CD4-positive, alpha-beta T cell treated with Interleukin-4 for 4 hours (primary cell): ENCODE measurements at regions not wholly inside any gene's neighbourhood (a gene's known extent, or its start where the extent isn't known, plus 50 kb on each side); places are given as distances from the start of the nearest gene placed in this dataset.
A peak's percentile ranks its signal among the peaks of the same experiment; 100 is the strongest.

Experiments
- DNase-seq: peaks from one replicate; pipeline ENCODE4 v3.0.0-alpha.2; 2020

DNA sequence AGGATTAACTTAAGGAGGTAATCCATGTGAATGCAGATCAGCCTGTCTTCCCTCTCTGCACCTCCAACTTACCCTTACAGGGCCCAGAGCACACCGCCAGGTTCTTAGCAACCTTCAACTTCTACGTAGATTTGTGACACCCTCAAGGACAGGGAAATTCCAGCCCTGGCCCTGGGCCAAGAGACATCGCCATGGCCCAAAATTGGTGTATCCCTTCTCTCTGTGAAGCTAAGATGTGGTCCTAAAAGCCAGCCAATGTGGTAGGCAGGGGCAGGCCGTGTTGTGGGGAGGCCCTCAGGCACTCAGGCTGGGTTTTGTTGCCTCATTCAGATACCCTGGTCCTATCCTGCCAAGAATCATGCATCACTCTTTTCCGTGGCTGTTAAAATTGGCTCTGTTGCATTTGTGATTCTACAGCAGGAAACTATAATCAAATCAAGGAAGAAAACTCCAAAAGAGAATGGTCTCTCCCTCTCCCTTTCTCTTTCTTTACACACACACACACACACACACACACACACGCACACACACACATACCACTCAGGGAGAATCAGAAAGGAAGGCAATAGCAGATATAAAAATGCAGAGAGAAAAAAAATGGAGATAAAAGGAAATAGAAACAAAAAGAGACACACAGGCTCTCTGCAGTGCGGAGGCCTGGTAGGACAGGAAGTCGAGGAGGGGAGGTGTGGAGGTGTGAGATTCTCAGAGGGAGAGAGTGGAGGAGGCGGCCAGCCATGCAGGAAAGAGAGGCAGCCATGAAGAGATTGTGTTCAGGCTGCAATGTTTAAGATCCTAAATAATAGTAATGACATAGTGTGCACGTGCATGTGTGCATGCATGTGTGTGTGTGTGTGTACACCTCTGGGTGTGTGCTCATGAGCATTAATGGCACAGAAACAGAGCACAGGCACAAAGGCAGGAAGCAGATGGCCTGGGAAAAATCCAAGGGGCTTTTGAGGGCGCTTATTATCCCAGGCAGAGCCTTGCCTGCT lies 201.8 kb upstream of the LRFN2 start:
- DNase-seq = peak; percentile 18

DNA sequence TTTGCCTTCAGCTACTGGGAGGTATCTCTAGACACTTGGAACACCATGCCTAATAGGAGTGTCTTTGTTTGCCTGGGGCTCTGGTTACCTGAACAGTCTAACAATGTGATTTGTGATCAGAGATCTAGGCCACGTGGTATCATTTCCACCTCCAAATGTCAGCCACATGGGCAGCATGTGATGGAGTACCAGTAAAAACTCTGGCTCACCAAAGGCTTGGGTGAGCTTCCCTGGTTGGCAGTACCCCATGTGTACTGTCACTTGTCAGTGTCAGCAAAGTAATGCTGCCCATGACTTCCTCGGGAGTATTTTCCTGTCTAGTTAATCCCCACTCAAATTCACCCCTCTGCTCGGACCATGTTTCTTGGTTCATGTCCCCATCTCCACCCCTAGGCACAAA lies 195.2 kb upstream of the LRFN2 start:
- no peak for DNase-seq

DNA sequence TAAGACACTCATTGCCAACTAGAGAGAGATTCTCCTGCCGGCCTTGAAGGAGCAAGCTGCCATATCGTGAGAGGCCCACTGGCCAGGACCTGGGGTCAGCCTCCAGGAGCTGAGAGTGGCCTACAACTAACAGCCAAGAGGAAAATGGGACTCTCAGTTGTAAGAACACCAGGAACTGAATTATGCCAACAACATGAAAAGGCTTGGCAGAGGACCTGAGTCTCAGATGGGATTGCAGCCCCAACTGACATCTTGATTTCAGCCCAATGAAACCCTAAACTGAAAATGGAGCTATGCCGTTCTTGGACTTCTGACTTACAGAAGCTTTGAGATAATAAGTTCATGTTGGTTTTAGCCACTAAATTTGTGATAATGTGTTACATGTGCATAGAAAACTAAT lies 193.5 kb upstream of the LRFN2 start:
- DNase-seq = no peak

DNA sequence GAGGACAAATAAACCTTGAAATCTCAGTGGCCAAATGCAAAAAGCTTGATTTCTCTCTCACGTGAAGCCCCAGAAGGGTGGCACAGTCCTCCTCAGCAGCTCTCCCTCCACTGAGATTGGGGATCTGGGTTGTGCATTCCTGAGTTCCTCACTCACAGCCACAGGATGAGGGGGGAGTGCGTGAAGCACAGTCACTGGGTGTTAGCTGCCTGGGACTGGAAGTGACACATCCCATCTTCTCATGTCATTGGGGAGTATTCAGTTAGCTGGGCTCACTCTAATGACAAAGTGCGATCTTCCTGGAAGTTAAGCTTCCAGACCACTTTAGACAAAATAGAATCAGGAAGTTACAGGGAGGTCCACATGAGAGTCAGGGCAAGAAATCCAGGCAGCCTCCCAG lies 192.2 kb upstream of the LRFN2 start:
- no peak for DNase-seq

DNA sequence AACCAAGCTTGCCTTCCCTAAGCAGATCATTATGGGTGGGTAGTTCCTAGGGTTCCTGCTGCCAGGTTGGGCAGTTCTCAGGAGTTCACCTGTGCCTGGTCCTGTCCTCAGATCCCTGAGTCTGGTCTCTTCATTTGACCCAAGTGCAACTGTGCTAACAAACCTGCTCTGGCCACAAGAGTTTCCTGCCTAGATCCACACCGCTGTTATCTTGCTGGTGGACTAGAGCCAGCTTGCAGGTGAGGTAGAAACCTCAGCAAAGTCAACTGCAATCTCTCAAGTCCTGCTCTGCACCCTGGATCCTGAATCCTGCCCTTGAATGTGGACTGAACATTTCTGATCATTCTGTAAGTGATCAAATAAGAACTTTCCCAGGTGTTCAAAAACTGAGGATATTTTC lies 191.8 kb upstream of the LRFN2 start:
- DNase-seq = no peak

DNA sequence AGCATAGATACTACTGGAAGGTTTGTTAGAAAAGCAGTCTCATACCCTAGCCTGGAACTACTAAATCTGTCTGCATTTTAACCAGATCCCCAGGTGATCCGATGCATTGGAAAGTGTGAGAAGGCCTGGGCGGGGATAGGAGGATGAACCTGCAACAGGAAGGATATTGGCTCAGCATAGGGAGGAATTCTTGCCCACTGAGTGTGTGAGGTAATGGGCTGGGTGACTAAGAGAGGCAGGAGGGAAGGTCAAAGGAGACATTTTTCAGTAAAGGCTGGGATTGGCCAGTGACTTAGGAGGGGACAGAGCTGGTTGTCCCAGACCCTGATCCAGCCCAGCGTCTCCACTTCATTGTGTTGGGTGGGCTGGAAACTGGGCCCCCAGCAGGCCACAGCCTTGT lies 191.0 kb upstream of the LRFN2 start:
- no peak for DNase-seq

DNA sequence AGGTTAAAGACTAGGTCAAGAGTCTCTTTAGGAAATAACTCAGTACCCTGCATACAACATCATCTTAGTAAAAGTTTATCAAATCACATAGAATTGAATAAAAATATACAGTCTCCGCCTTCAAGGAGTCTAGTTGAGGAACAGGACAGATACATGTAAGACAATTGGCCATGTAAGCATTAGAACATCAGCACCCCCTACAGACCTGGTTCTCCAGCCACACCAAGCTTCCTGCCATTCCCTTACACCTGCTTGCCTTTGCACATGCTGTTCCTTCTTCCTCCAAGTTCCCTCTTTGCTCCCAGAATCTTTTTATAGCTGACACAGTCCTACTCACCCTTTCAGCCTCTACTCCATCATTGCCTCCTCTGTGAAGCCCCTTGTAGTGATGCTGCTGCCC lies 187.8 kb upstream of the LRFN2 start:
- no peak for DNase-seq

DNA sequence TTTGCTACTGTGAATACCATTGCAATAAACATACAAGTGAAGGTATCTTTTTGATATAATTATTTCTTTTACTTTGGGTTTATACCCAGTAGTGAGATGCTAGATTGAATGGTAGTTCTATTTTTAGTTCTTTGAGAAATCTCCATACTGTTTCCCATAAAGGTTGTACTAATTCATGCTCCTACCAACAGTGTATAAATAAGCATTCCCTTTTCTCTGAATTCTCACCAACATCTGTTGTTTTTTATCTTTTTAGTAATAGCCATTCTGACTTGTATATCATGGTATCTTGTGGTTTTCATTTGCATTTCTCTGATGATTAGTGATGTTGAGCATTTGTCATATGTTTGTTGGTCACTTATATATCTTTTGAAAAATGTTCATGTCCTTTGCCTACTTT lies 183.6 kb upstream of the LRFN2 start:
- no peak for DNase-seq

DNA sequence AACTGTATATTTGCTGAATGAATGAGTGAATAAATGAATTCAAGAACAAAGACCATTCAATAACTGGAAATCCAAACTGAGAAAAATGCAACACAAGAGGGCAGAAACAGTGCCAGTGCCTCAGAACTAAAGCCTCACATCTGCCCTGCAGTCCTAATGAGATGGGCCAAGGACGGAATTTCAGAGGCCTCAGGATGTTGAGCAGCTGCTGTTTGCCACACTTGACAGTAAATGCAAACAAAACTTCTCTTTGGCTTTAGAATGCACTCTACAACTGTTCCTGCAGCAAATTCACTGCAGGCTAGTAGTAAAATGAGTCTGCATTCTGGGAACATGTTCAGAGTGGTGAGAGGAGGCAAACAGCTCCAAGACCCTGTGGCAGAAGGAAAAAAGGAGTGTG lies 177.6 kb upstream of the LRFN2 start:
- no peak for DNase-seq

DNA sequence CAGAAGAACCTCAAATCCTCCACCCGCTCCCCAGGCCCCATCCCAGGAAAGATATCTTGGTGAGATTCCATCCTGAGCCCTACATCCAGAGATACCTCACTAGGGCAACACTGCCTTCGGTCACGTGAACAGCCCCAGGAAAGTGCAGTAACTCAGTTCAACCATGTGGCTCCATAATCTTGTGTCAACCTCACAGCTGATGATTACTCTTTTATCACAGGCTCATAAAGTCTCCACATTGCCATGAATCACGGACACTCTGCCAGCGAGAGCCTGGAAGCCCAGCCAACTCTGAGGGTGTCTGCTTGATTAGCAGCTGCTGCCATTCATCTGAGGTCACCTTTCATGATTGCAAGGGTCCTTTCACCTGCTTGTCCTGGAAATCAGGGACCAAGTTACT lies 175.8 kb upstream of the LRFN2 start:
- DNase-seq = no peak

DNA sequence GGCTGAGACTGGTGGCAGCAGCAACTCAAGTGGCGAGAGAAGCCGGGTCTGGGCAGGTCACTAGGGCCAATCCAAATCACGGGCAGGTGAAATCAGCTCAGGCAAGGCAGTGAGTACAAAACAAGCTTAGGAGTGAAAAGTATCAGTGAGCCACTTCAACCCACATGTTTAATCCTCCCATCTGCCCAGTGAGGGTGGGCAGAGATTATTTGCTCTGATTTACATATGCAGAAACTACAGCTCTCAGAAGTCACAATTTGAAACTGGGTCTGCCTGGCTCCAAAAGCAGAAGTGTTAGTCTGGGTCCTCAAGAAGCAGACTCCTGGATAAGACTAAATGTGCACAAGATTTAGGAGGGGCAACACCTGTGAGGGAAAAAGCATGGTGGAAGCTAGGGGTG lies 173.7 kb upstream of the LRFN2 start:
- DNase-seq = no peak

DNA sequence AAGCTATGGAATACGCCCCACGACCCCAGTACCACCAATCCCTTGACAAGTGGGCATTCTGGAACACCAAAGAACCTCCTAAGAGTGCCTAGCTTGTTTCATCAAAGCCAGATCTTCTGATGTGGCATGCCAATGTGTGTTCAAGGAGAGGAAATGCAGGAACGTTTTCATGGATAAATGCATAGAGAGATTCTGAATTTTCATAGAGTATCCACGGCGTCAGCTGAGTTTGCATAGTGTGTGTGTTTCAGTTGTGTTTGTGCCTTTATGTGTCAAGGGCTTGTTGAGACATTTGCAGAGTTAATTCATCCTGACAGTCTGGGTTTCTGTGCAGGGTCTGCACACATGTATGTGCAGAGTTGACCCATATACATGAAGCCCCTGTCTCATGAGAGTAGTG lies 172.7 kb upstream of the LRFN2 start:
- no peak for DNase-seq

DNA sequence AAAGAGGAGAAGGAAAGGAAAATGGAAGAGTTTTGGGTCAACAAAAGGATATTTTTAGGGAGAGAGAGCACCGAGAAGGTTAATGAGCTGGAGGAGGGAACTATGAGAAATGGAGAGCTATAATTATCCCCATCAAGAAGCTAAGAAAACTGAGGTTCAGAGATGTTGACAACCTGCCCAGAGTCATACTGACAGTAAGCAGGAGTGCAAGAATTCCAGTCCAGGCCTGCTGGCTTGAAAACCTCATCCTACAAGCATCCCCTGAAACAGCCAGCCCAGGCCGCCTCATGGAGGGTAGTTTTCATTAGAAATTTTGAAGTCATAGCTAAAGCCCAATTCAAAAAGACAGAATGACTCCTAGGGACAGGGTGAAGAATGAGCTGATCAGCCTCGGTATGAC lies 172.1 kb upstream of the LRFN2 start:
- no peak for DNase-seq

DNA sequence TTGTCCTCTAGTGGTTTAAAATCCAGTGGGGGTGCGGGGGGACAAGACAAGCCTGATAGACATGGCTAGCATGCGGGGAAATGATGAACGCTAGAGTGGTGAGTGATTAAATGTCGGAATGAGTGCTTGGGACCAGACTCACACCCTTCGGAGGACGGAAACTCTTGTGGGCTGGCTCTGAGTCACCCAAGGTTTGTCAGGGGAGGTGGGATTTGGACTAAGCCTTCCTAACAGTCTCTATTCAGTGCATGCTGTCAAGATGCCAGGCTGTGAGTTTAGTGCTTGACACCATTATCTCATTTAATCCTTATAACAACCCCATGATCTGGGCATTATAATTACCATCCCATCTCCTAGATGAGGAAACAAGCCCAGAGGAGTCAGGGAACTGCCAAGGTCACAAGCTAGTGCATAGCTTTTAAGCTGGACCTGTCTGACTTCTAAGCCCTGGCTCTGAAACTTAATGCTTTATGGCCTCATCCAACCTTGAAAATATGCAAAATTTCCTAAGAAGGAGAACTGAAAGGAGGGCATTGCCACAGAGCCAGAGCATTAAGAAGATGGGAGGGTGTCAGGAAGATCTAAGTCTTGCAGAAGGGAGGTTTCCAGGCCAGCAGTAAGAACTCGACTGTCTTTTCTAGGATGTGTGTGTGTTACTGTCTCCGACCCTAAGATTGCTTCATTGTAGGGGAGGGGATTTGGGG lies 168.7 kb upstream of the LRFN2 start:
- DNase-seq = no peak

DNA sequence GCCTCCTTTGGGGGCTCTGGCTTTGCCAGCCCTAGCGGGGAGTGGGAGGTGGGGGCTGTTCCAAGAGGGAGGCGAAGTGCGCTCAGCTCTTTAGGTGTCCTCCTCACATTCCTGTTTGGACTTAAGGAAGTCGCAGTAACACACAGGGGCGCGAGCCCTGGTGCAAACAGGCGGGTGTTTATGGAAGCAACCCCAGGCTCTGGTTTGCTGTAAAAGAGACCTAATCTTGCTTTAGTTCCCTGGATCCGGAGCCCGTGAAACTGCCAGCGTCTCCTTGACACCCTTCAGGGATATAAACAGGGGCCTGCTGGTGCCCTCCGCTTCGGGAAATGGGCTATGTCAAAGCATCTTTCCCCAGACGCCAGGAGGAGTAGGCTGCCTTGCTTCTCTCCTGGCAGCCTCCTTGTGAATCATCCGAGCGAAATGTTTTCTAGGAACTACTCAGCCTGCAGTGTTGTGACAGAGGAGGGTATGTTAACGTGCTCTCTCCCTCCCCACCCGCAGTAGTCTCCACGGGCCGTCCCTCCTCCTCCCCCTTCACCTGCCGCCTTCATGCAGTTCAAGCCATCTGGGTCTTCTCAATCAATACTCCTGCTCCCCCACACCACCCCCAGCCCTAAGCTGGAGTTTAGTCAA lies 168.0 kb upstream of the LRFN2 start:
- DNase-seq = no peak

DNA sequence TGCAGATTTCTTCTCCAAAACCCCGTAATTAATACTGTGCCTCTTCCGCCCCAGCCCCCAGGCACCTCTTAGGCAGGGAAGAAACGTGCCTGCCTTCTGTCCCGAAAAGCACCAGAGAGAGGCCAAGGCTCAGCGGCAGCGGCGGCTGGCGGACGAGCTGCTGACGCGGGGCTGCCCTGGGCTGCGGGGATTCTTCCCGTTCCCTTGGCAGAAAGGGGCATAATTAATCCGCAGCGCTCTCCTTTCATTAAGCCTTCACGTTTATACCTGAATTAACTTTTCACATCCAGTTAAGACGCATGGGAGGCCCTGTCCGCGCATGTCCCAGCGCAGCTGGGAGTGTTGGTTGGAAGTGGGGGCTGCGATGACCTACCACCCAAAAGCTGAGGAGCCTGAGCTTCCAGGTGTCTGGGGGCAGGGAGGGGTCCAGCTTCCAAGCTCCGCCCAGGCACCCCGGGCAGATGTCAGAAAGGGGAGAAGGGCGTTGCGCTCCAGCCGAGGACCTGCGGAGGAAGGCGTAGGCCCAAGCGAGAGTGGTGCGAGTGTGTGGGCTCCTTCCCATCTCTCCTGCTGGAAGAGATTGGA lies 167.4 kb upstream of the LRFN2 start:
- no peak for DNase-seq

DNA sequence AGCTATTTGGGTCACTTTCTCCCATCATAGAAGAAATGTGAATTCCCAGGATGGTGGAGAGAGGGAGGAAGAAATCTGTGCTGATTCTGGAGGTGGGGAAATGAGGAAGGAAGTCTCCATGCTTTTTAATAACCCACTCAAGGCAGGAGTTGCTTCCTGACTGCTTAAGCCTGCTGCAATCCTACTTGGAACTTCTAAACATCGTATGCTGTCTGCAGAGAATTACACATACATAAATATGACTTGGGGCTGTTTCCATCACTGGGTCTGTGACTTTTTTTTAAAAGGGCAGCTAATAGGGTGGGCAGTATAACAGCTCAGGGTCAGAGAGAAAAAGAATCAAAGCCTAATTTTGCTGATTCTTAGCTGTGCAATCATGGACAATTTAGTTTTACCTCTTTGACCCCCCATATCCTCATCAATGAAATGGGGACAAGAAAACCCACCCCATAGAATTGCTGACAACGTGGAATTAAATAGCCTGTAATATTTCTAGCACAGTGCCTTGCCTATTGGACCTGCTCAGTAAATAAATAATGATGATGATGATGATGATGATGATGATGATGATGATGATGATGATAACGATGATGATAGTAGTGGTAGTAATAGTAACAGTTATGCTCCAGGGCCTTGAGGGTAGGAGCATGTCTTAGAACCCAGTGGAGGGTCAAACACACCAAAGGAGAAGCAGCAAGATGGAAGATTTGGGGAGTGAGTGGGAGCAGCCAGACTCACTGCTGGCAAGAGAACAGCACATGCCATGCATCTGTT lies 166.7 kb upstream of the LRFN2 start:
- no peak for DNase-seq

DNA sequence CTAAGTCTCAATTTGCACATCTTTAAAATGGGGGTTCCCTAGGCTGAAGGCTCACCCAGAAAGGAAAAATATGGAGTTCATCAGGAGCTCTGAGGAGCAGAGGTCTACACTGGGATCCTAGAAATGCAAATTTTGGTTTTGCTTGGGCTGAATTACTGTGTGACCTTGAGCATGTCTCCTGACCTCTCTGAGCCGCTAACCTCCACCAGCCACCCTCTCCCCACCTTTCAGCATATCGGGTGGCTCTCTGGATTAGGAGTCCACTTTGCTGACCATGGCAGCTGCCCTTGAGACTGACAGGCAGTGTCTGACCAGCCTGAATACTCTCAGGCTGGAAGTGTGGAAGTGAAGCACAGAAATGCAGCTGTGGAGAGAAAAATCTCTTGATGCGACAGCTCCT lies 165.9 kb upstream of the LRFN2 start:
- no peak for DNase-seq

DNA sequence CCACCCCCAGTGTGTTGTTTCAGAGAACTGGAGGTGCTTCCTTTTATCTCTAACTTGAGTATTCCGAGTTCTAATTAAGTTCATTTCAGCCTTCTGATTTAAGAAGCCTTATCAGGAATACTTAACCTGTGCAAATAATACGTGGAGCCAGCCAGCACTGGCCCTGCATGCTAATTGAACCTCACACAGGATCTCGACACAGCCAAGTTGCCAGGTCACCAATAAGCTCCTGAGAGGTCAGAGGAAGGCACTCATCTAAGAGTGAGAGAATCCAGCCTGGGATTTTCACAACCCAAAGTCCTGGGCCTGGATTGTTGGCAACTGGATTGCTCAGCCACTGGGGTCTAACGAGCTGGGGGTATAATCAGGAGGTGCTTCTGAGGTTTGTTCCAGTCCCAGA lies 157.7 kb upstream of the LRFN2 start:
- no peak for DNase-seq

DNA sequence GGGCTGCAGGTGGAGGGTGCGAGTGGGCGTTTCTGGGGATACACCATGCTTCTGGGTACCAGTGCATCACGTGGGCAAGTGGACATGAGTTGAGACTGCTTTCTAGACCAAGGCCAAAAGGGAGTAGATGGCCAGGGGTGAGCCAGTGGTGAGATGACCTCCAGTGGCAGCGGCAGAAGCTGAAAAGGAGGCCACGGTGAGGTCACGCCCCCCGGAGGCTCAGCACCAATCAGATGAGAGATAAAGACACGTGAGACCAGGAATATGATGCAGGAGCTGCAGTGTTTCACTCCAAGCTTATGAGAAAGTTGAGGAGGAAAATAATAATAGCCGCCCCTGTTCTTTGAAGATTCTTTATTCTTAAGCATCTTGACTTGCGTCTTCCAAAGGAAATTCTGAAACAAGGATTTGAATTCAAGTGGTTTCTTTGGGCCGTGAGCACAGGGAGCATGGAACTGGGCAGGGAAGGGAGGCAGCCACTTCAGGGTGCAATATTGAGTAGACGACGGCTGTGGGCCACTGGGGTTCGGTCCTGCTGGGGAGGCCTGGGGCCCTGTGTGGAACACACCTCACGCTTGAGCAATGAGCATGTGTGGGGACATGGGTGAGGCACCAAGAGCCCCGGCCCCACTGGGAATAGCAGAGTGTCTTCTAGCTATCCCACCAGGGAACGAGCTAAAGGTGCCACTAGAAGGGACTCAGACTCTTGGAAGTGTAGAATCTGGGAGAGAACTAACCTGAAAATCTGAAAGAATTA lies 156.7 kb upstream of the LRFN2 start:
- no peak for DNase-seq

DNA sequence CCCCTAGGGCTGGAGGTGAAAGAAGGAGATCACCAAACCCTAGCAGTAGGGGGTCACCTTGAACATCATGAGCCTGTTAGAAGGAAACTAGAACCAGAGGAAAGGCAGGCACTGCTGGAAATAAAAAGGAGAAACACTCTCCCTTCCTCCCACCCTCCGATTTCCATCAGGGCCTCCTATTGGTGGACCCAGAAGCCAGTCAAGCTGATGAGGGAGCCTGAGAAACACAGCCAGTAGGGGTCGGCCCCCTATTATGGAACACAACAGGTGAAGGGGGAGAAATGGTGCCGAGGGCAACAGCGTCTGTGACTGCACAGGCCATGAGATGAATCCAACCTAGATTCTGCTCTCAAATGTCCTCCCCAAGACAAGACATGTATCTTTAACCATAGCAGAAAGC lies 156.1 kb upstream of the LRFN2 start:
- no peak for DNase-seq

DNA sequence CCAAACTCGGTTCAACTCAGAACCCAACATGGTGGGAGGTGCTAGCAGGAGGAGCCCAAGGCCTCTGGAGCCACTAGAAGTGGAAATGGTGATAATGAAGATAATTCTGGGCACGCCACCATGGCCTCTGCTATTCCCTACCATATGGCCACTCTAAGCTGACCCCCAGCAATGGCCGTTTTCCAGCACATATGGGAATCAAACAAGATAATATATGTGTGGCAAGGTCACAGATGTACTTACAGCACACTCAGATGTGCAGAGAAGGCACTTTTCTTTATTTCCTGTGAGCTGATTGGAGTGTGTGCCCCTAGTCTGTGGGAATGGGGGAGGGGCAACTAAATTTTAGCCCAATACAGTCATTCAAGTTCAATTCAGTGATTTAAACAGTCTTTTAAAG lies 153.4 kb upstream of the LRFN2 start:
- no peak for DNase-seq
